ENCODE measurements at regions not wholly inside any gene's neighbourhood (a gene's known extent, or its start where the extent isn't known, plus 50 kb on each side); places are given as distances from the start of the nearest gene placed in this dataset.
"Not testable (repeated sequence)": the region's sequence is repeated elsewhere in the genome, so short reads cannot be mapped to it uniquely, and the experiment has no call there.

- intact Hi-C loops (cut with micrococcal nuclease): no loop called here
- no peaks in the 10 kb centered on the region for H3K9me3 Mint-ChIP-seq
- H3K27ac Mint-ChIP-seq: no peak overlapping the region
- H3K4me3 Mint-ChIP-seq: no peak overlapping the region
- H3K27me3 Mint-ChIP-seq: no peaks in the 10 kb centered on the region
- no peaks in the 10 kb centered on the region for H3K4me1 Mint-ChIP-seq (ENCODE audit: low read depth)
- no peaks in the 10 kb centered on the region for H3K36me3 Mint-ChIP-seq (ENCODE audit: low read depth)
These were observed 221.7 kb upstream of the DIPK2B start for GRCh38 chrX:45422216-45422925.

- Mint-ChIP-seq H3K27ac (no peak overlapping the region), H3K36me3 (ENCODE audit: low read depth) (no peaks in the 10 kb centered on the region), H3K4me1 (ENCODE audit: low read depth) (no peaks in the 10 kb centered on the region), H3K4me3 (no peak overlapping the region), H3K9me3 (no peaks in the 10 kb centered on the region), H3K27me3 (no peaks in the 10 kb centered on the region)
- intact Hi-C loops (cut with micrococcal nuclease): no loop called here
These were observed 221.1 kb upstream of the DIPK2B start for GRCh38 chrX:45421806-45422205.

GRCh38 chrX:45404206-45404605 lies 203.5 kb upstream of the DIPK2B start:
- H3K9me3 Mint-ChIP-seq: no peaks in the 10 kb centered on the region
- no peaks in the 10 kb centered on the region for H3K4me1 Mint-ChIP-seq (ENCODE audit: low read depth)
- no peak overlapping the region for H3K4me3 Mint-ChIP-seq
- no peaks in the 10 kb centered on the region for H3K27me3 Mint-ChIP-seq
- no peak overlapping the region for H3K27ac Mint-ChIP-seq
- intact Hi-C loops (cut with micrococcal nuclease): no loop called here
- no peaks in the 10 kb centered on the region for H3K36me3 Mint-ChIP-seq (ENCODE audit: low read depth)

GRCh38 chrX:45401923-45402322 lies 201.2 kb upstream of the DIPK2B start:
- no peaks in the 10 kb centered on the region for H3K36me3 Mint-ChIP-seq (ENCODE audit: low read depth)
- no peak overlapping the region for H3K4me3 Mint-ChIP-seq
- H3K27me3 Mint-ChIP-seq: no peaks in the 10 kb centered on the region
- intact Hi-C loops (cut with micrococcal nuclease): no loop called here
- no peaks in the 10 kb centered on the region for H3K4me1 Mint-ChIP-seq (ENCODE audit: low read depth)
- H3K9me3 Mint-ChIP-seq: no peaks in the 10 kb centered on the region
- no peak overlapping the region for H3K27ac Mint-ChIP-seq

- H3K27ac Mint-ChIP-seq; H3K4me1 Mint-ChIP-seq (ENCODE audit: low read depth); H3K36me3 Mint-ChIP-seq (ENCODE audit: low read depth); H3K27me3 Mint-ChIP-seq; H3K4me3 Mint-ChIP-seq; H3K9me3 Mint-ChIP-seq; intact Hi-C loops (cut with micrococcal nuclease): not testable (repeated sequence)
These were observed 200.5 kb upstream of the DIPK2B start for GRCh38 chrX:45400951-45401725.

- no peak overlapping the region for H3K4me3 Mint-ChIP-seq
- H3K9me3 Mint-ChIP-seq: no peaks in the 10 kb centered on the region
- intact Hi-C loops (cut with micrococcal nuclease): no loop called here
- no peaks in the 10 kb centered on the region for H3K4me1 Mint-ChIP-seq (ENCODE audit: low read depth)
- no peaks in the 10 kb centered on the region for H3K27me3 Mint-ChIP-seq
- no peaks in the 10 kb centered on the region for H3K36me3 Mint-ChIP-seq (ENCODE audit: low read depth)
- H3K27ac Mint-ChIP-seq: no peak overlapping the region
These were observed 199.5 kb upstream of the DIPK2B start for GRCh38 chrX:45400027-45400779.

GRCh38 chrX:45385757-45386156 lies 185.1 kb upstream of the DIPK2B start:
- no peaks in the 10 kb centered on the region for H3K27me3 Mint-ChIP-seq
- H3K27ac Mint-ChIP-seq: no peak overlapping the region
- H3K36me3 Mint-ChIP-seq (ENCODE audit: low read depth): no peaks in the 10 kb centered on the region
- H3K4me3 Mint-ChIP-seq: no peak overlapping the region
- H3K9me3 Mint-ChIP-seq: peaks cover 20% of the 10 kb centered on the region
- H3K4me1 Mint-ChIP-seq (ENCODE audit: low read depth): no peaks in the 10 kb centered on the region
- intact Hi-C loops (cut with micrococcal nuclease): no loop called here

- H3K36me3 Mint-ChIP-seq (ENCODE audit: low read depth): no peaks in the 10 kb centered on the region
These were observed 181.2 kb upstream of the DIPK2B start for GRCh38 chrX:45381841-45382240.

GRCh38 chrX:45381366-45381765 lies 180.7 kb upstream of the DIPK2B start:
- no peak overlapping the region for H3K4me3 Mint-ChIP-seq
- no peaks in the 10 kb centered on the region for H3K36me3 Mint-ChIP-seq (ENCODE audit: low read depth)
- no peak overlapping the region for H3K27ac Mint-ChIP-seq

More at GRCh38 chrX:45381841-45382240, 181.2 kb upstream of the DIPK2B start:
- Mint-ChIP-seq H3K27ac (no peak overlapping the region), H3K4me3 (no peak overlapping the region), H3K9me3 (peaks cover 19% of the 10 kb centered on the region), H3K27me3 (no peaks in the 10 kb centered on the region), H3K4me1 (ENCODE audit: low read depth) (no peaks in the 10 kb centered on the region)
- intact Hi-C loops (cut with micrococcal nuclease): no loop called here

GRCh38 chrX:45379236-45379635 lies 178.6 kb upstream of the DIPK2B start:
- intact Hi-C loops (cut with micrococcal nuclease): no loop called here
- H3K36me3 Mint-ChIP-seq (ENCODE audit: low read depth): no peaks in the 10 kb centered on the region
- no peaks in the 10 kb centered on the region for H3K4me1 Mint-ChIP-seq (ENCODE audit: low read depth)
- H3K27ac Mint-ChIP-seq: no peak overlapping the region
- H3K9me3 Mint-ChIP-seq: peaks cover 29% of the 10 kb centered on the region
- no peaks in the 10 kb centered on the region for H3K27me3 Mint-ChIP-seq
- H3K4me3 Mint-ChIP-seq: no peak overlapping the region

More at GRCh38 chrX:45381366-45381765, 180.7 kb upstream of the DIPK2B start:
- intact Hi-C loops (cut with micrococcal nuclease): no loop called here
- Mint-ChIP-seq H3K9me3 (peaks cover 19% of the 10 kb centered on the region), H3K4me1 (ENCODE audit: low read depth) (no peaks in the 10 kb centered on the region), H3K27me3 (no peaks in the 10 kb centered on the region)

GRCh38 chrX:45372151-45372550 lies 171.5 kb upstream of the DIPK2B start:
- Mint-ChIP-seq H3K27ac (no peak overlapping the region), H3K4me1 (ENCODE audit: low read depth) (no peaks in the 10 kb centered on the region), H3K9me3 (peaks cover 50% of the 10 kb centered on the region), H3K4me3 (no peak overlapping the region), H3K27me3 (no peaks in the 10 kb centered on the region), H3K36me3 (ENCODE audit: low read depth) (no peaks in the 10 kb centered on the region)
- intact Hi-C loops (cut with micrococcal nuclease): no loop called here

GRCh38 chrX:45368705-45369104 lies 168.0 kb upstream of the DIPK2B start:
- H3K36me3 Mint-ChIP-seq (ENCODE audit: low read depth): no peaks in the 10 kb centered on the region
- H3K4me3 Mint-ChIP-seq: no peak overlapping the region
- H3K9me3 Mint-ChIP-seq: peaks cover 44% of the 10 kb centered on the region
- no peaks in the 10 kb centered on the region for H3K4me1 Mint-ChIP-seq (ENCODE audit: low read depth)
- no peaks in the 10 kb centered on the region for H3K27me3 Mint-ChIP-seq
- no peak overlapping the region for H3K27ac Mint-ChIP-seq
- intact Hi-C loops (cut with micrococcal nuclease): no loop called here

- no peak overlapping the region for H3K4me3 Mint-ChIP-seq
- H3K36me3 Mint-ChIP-seq (ENCODE audit: low read depth): no peaks in the 10 kb centered on the region
- no peak overlapping the region for H3K27ac Mint-ChIP-seq
- H3K27me3 Mint-ChIP-seq: no peaks in the 10 kb centered on the region
- no peaks in the 10 kb centered on the region for H3K4me1 Mint-ChIP-seq (ENCODE audit: low read depth)
- H3K9me3 Mint-ChIP-seq: peaks cover 30% of the 10 kb centered on the region
- intact Hi-C loops (cut with micrococcal nuclease): no loop called here
These were observed 162.9 kb upstream of the DIPK2B start for GRCh38 chrX:45363596-45363995.

- Mint-ChIP-seq H3K4me1 (ENCODE audit: low read depth) (no peaks in the 10 kb centered on the region), H3K4me3 (no peak overlapping the region), H3K27ac (no peak overlapping the region), H3K9me3 (peaks cover 18% of the 10 kb centered on the region), H3K36me3 (ENCODE audit: low read depth) (no peaks in the 10 kb centered on the region), H3K27me3 (no peaks in the 10 kb centered on the region)
- intact Hi-C loops (cut with micrococcal nuclease): no loop called here
These were observed 159.9 kb upstream of the DIPK2B start for GRCh38 chrX:45360571-45360970.
